Gastrocnemius medialis (tissue), 4 donors: ENCODE measurements at regions not wholly inside any gene's neighbourhood (a gene's known extent, or its start where the extent isn't known, plus 50 kb on each side); places are given as distances from the start of the nearest gene placed in this dataset.

Experiments used
- ATAC-seq, 2 donors: fragments of 150-250 bp; one replicate each; pipeline ENCODE4 v1.9.1; 2016
- DNase-seq, 2 donors: peaks; one replicate each; pipeline ENCODE4 v3.0.0-alpha.2; 2019
- H3K27ac ChIP-seq, 4 donors: fragments of 200-600 bp; sonication (generic); 1 replicate in 1 of 4; 2 replicates in 3 of 4; pipeline ENCODE4 v1.5.1; 2016 to 2018; ENCODE audit warnings: mild to moderate bottlenecking in 2 of 4, moderate library complexity in 1 of 4
- H3K27me3 ChIP-seq, 3 donors: fragments of 200-600 bp; sonication (generic) in 2 of 3; 1 replicate in 1 of 3; 2 replicates in 2 of 3; pipeline versions ENCODE4 v1.5.1 to v1.6.0; 2016 to 2019; ENCODE audit warnings: mild to moderate bottlenecking in 1 of 3, moderate library complexity in 1 of 3
- H3K36me3 ChIP-seq, 2 donors: fragments of 200-600 bp; sonication (generic) in 1 of 2; one replicate each; pipeline ENCODE4 v1.5.1; 2017 to 2018
- H3K4me1 ChIP-seq, 2 donors: fragments of 200-600 bp; sonication (generic) in 1 of 2; one replicate each; pipeline ENCODE4 v1.5.1; 2016 to 2017; ENCODE audit warnings: mild to moderate bottlenecking in 2 of 2
- H3K4me3 ChIP-seq, 4 donors: fragments of 200-600 bp; sonication (generic) in 3 of 4; 1 replicate in 1 of 4; 2 replicates in 3 of 4; pipeline ENCODE4 v1.5.1; 2016 to 2019; ENCODE audit warnings: mild to moderate bottlenecking in 2 of 4
- H3K9me3 ChIP-seq, 3 donors: fragments of 200-600 bp; sonication (generic) in 2 of 3; 1 replicate in 1 of 3; 2 replicates in 2 of 3; pipeline ENCODE4 v1.5.1; 2016 to 2019
- POLR2A ChIP-seq, 2 donors: fragments of 450-650 bp; IDR thresholded peaks; one replicate each; pipeline ENCODE4 v1.6.1; 2017; ENCODE audit warnings: antibody characterized with exemption in 2 of 2, mild to moderate bottlenecking in 2 of 2, moderate library complexity in 2 of 2
- in situ Hi-C, 4 donors: fragments of 200-750 bp; cut with MboI; loops; one replicate each; pipeline versions ENCODE4 v1.15.0 to v1.8.0; 2017; ENCODE audit warnings: low sequenced_read_pairs in 4 of 4
- intact Hi-C: fragments of 100-400 bp; cut with DNase I; formaldehyde crosslinking; loops from one replicate; pipeline ENCODE4 v1.15.1; 2023; ENCODE audit warnings: low total_unique reads
- TF ChIP-seq, protein P1 (sequence below), 5 experiments: fragments of 450-650 bp in 3 of 5; fragments of 200-600 bp in 2 of 5; sonication (generic) in 2 of 5; IDR thresholded peaks in 4 of 5; conservative IDR thresholded peaks in 1 of 5; 1 replicate in 4 of 5; 2 replicates in 1 of 5; pipeline ENCODE4 v1.5.1; 2016 to 2019; ENCODE audit warnings: antibody characterized with exemption in 5 of 5, mild to moderate bottlenecking in 3 of 5, moderate library complexity in 3 of 5

DNA sequence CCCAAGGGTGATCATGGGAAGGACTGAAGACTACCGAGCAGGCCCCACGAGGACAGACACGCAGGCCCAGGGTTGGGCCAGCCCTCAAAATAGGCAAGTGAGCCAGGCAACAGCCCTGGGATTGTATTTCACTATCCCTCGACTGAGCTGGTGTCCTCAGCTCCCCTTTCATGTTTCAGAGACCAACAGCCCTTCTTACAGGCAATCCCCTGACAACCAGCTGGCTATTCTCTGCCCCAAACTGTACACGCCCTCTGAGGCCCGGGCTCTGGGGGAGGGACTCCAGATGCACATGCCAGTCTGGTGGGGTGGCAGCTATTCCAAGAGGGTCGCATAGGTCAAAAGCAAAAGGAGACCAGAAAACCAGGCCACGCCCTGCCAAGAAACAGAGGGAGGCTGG lies 243.0 kb downstream of the TOMM20 start:
- no peak for TF ChIP-seq POLR2A (IDR thresholded peaks at IDR 0.05)
- TF ChIP-seq, protein P1, sequence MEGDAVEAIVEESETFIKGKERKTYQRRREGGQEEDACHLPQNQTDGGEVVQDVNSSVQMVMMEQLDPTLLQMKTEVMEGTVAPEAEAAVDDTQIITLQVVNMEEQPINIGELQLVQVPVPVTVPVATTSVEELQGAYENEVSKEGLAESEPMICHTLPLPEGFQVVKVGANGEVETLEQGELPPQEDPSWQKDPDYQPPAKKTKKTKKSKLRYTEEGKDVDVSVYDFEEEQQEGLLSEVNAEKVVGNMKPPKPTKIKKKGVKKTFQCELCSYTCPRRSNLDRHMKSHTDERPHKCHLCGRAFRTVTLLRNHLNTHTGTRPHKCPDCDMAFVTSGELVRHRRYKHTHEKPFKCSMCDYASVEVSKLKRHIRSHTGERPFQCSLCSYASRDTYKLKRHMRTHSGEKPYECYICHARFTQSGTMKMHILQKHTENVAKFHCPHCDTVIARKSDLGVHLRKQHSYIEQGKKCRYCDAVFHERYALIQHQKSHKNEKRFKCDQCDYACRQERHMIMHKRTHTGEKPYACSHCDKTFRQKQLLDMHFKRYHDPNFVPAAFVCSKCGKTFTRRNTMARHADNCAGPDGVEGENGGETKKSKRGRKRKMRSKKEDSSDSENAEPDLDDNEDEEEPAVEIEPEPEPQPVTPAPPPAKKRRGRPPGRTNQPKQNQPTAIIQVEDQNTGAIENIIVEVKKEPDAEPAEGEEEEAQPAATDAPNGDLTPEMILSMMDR (IDR thresholded peaks at IDR 0.05 in 4 of 5, conservative IDR thresholded peaks at IDR 0.05 in 1 of 5), result peak in 1 of 5 experiments; percentile 14
- Histone ChIP-seq H3K36me3 (no peaks in the 10 kb centered on the region), H3K27me3 (no peaks in the 10 kb centered on the region), H3K9me3 (no peaks in the 10 kb centered on the region), H3K27ac (peak overlapping the region; percentile 90 to 100 (median 98)), H3K4me3 (no peak overlapping the region), H3K4me1 (peaks cover 36 to 38% of the 10 kb centered on the region in 2 donors)
- DNase-seq (peak; percentile 92 to 95), ATAC-seq (peak; percentile 73 to 75)
- intact Hi-C loops (loop anchor here (5.0 kb wide), 1 partner anchor 163 kb away; no protein-coding TSS in a partner anchor), in situ Hi-C loops (loop anchor here (5.0 to 25.0 kb wide), 7 partner anchors 102 to 398 kb away; partner anchors contain the start of genes IRF2BP2 (in 3 of the 4) and TARBP1 (in 1 of the 4))

DNA sequence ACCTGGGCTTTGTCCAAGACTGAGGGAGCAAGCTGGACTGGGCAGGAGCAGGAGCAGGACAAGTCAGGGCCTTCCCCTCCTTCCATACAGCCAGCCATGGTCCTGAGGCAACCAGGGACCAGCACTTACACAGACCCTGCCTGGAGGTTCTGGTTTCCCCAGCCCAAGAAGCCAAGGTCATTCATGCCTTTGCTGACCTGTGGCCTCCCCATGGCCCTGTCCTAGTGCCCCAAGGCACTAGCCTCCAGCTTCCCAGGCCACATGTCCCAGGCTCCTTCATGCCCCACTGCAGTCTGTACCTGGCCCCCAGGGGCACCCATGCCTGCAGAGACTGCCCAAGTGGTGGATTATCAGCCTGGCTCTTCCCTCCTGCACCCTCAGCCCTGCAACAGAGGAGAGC lies 243.9 kb downstream of the TOMM20 start:
- in situ Hi-C loops, result loop anchor here (5.0 to 25.0 kb wide), 8 partner anchors 103 to 397 kb away; partner anchors contain the start of genes IRF2BP2 (in 4 of the 4) and TARBP1 (in 1 of the 4)
- Histone ChIP-seq H3K27ac (peak overlapping the region; percentile 90 to 100 (median 98)), H3K4me3 (no peak overlapping the region), H3K36me3 (no peaks in the 10 kb centered on the region), H3K27me3 (no peaks in the 10 kb centered on the region), H3K4me1 (peaks cover 41% of the 10 kb centered on the region in 2 donors), H3K9me3 (no peaks in the 10 kb centered on the region)
- no peak for DNase-seq
- TF ChIP-seq POLR2A (IDR thresholded peaks at IDR 0.05), result no peak
- TF ChIP-seq, protein P1 (IDR thresholded peaks at IDR 0.05 in 4 of 5, conservative IDR thresholded peaks at IDR 0.05 in 1 of 5), result no peak
- intact Hi-C loops, result loop anchor here (5.0 kb wide), 1 partner anchor 162 kb away; no protein-coding TSS in a partner anchor
- ATAC-seq, result no peak

DNA sequence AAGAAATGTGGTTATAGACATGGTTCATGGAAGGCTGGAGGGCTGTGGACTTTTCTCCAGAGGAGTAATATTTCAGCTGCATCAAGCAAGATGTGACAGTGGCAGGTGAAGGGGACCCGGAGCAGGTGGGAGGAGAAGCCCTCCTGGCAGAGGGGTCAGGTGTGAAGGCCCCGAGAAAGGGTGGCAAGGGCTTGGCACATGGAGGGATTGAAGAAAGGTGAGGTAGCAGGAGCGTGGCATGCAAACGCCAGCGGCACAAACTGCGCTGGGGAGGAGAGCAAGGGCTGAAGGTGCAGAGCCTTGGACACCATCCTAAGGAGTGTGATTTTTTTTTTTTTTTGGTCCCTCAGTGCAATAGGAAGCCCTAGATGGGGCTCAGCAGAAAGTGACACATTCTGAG lies 244.6 kb downstream of the TOMM20 start:
- in situ Hi-C loops, result loop anchor here (5.0 to 25.0 kb wide), 7 partner anchors 103 to 397 kb away; partner anchors contain the start of genes IRF2BP2 (in 4 of the 4) and TARBP1 (in 1 of the 4)
- Histone ChIP-seq H3K9me3 (no peaks in the 10 kb centered on the region), H3K4me3 (no peak overlapping the region), H3K27me3 (no peaks in the 10 kb centered on the region), H3K4me1 (peaks cover 48% of the 10 kb centered on the region in 2 donors), H3K27ac (peak overlapping the region; percentile 90 to 100 (median 98)), H3K36me3 (no peaks in the 10 kb centered on the region)
- TF ChIP-seq POLR2A (IDR thresholded peaks at IDR 0.05), result no peak
- TF ChIP-seq, protein P1 (IDR thresholded peaks at IDR 0.05 in 4 of 5, conservative IDR thresholded peaks at IDR 0.05 in 1 of 5), result no peak
- intact Hi-C loops, result no loop called here
- DNase-seq (no peak), ATAC-seq (no peak)

DNA sequence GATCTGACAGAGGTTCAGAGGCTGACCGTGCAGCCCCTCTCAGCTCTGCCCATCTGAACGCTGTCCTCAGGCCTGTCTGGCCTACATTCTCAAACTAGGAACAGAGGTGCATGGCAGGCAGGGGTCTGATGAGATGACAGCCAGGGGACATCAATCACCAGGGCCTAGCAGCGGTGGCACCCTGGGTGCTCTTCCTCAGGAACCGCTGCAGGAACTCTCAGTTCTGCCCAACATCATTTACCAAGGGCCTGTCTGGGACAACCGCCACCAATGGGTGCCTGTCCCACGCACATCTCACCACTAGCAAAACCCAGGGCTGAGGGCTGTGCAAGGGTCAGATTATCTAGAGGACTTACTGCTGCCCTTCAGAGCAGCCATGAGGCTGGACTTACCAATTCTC lies 245.7 kb downstream of the TOMM20 start:
- in situ Hi-C loops (loop anchor here (5.0 to 25.0 kb wide), 7 partner anchors 104 to 396 kb away; partner anchors contain the start of genes IRF2BP2 (in 4 of the 4) and TARBP1 (in 1 of the 4)), intact Hi-C loops (loop anchor here (1.0 kb wide), 1 partner anchor 380 kb away; no protein-coding TSS in a partner anchor)
- no peaks in the 10 kb centered on the region for H3K27me3 ChIP-seq
- no peak for DNase-seq
- no peak overlapping the region for H3K4me3 ChIP-seq
- H3K9me3 ChIP-seq, result no peaks in the 10 kb centered on the region
- peaks cover 45 to 52% of the 10 kb centered on the region in 2 donors for H3K4me1 ChIP-seq
- TF ChIP-seq POLR2A (IDR thresholded peaks at IDR 0.05), result no peak
- TF ChIP-seq, protein P1 (IDR thresholded peaks at IDR 0.05 in 4 of 5, conservative IDR thresholded peaks at IDR 0.05 in 1 of 5), result no peak
- H3K36me3 ChIP-seq, result no peaks in the 10 kb centered on the region
- no peak for ATAC-seq
- peak overlapping the region in 1 of 4 donors; percentile 100 for H3K27ac ChIP-seq
